ENCODE measurements at regions not wholly inside any gene's neighbourhood (a gene's known extent, or its start where the extent isn't known, plus 50 kb on each side); places are given as distances from the start of the nearest gene placed in this dataset.

- Histone ChIP-seq H3K4me1 (peaks cover 36% of the 10 kb centered on the region), H3K9ac (no peak overlapping the region), H4K20me1 (ENCODE audit: low read depth) (peaks cover 7% of the 10 kb centered on the region), H2AFZ (replicated peaks) (peak overlapping the region; percentile 80), H3K79me2 (ENCODE audit: low read depth) (no peaks in the 10 kb centered on the region), H3K36me3 (no peaks in the 10 kb centered on the region), H3K27ac (no peak overlapping the region), H3K27me3 (peaks cover 54% of the 10 kb centered on the region), H3F3A (ENCODE audit: low read depth) (peaks cover 21% of the 10 kb centered on the region), H3K9me3 (ENCODE audit: low read depth) (no peaks in the 10 kb centered on the region), H3K4me2 (peak overlapping the region; percentile 94), H3K4me3 (no peak overlapping the region)
- Mint-ChIP-seq H3K9me3 (no peaks in the 10 kb centered on the region), H3K4me3 (peak overlapping the region; percentile 56), H3K4me1 (peaks cover 43% of the 10 kb centered on the region), H3K27ac (no peak overlapping the region), H3K27me3 (ENCODE audit: insufficient read depth, low read depth) (peaks cover 47% of the 10 kb centered on the region), H3K36me3 (peaks cover 2% of the 10 kb centered on the region)
- DNase-seq (ENCODE audit: low spot score) = no peak
- no peak for TF ChIP-seq EZH2 (IDR thresholded peaks at IDR 0.05)
- TF ChIP-seq EZH2phosphoT487 (IDR thresholded peaks at IDR 0.05) = no peak
- TF ChIP-seq CTCF (IDR thresholded peaks at IDR 0.05) = no peak
Observed at GRCh38 chr3:127454968-127455367, 135.6 kb downstream of the TPRA1 start.

GRCh38 chr3:127454051-127454450, 136.5 kb downstream of the TPRA1 start:
- TF ChIP-seq EZH2phosphoT487 (IDR thresholded peaks at IDR 0.05) (no peak), CTCF (IDR thresholded peaks at IDR 0.05) (no peak), EZH2 (IDR thresholded peaks at IDR 0.05) (no peak)
- peaks cover 50% of the 10 kb centered on the region for H3K27me3 Mint-ChIP-seq (ENCODE audit: insufficient read depth, low read depth)
- peak overlapping the region; percentile 12 for H3K27ac Mint-ChIP-seq
- peaks cover 27% of the 10 kb centered on the region for H3K4me1 ChIP-seq
- no peaks in the 10 kb centered on the region for H3K36me3 ChIP-seq
- no peak overlapping the region for H3K4me3 ChIP-seq
- H3K9me3 Mint-ChIP-seq = no peaks in the 10 kb centered on the region
- no peak overlapping the region for H2AFZ ChIP-seq (replicated peaks)
- no peak overlapping the region for H3K9ac ChIP-seq
- H4K20me1 ChIP-seq (ENCODE audit: low read depth) = peaks cover 3% of the 10 kb centered on the region
- H3K27ac ChIP-seq = no peak overlapping the region
- H3K27me3 ChIP-seq = peaks cover 54% of the 10 kb centered on the region
- DNase-seq (ENCODE audit: low spot score) = no peak
- peaks cover 39% of the 10 kb centered on the region for H3K4me1 Mint-ChIP-seq
- no peaks in the 10 kb centered on the region for H3K79me2 ChIP-seq (ENCODE audit: low read depth)
- no peak overlapping the region for H3K4me2 ChIP-seq
- peaks cover 12% of the 10 kb centered on the region for H3F3A ChIP-seq (ENCODE audit: low read depth)
- no peak overlapping the region for H3K4me3 Mint-ChIP-seq
- H3K36me3 Mint-ChIP-seq = peaks cover under 1% of the 10 kb centered on the region
- H3K9me3 ChIP-seq (ENCODE audit: low read depth) = no peaks in the 10 kb centered on the region

GRCh38 chr3:127452321-127452821, 138.2 kb downstream of the TPRA1 start:
- peak overlapping the region; percentile 27 for H3K4me2 ChIP-seq
- H3K9me3 ChIP-seq (ENCODE audit: low read depth) = no peaks in the 10 kb centered on the region
- H3K4me3 Mint-ChIP-seq = no peak overlapping the region
- DNase-seq (ENCODE audit: low spot score) = peak; percentile 77
- no peaks in the 10 kb centered on the region for H4K20me1 ChIP-seq (ENCODE audit: low read depth)
- peaks cover 41% of the 10 kb centered on the region for H3K4me1 Mint-ChIP-seq
- no peaks in the 10 kb centered on the region for H3K79me2 ChIP-seq (ENCODE audit: low read depth)
- no peak overlapping the region for H2AFZ ChIP-seq (replicated peaks)
- no peak overlapping the region for H3K27ac ChIP-seq
- TF ChIP-seq CTCF (IDR thresholded peaks at IDR 0.05) (no peak), EZH2phosphoT487 (IDR thresholded peaks at IDR 0.05) (no peak), EZH2 (IDR thresholded peaks at IDR 0.05) (no peak)
- no peaks in the 10 kb centered on the region for H3K9me3 Mint-ChIP-seq
- H3K27ac Mint-ChIP-seq = peak overlapping the region; percentile 24
- H3K9ac ChIP-seq = no peak overlapping the region
- no peaks in the 10 kb centered on the region for H3K36me3 Mint-ChIP-seq
- no peak overlapping the region for H3K4me3 ChIP-seq
- H3K27me3 Mint-ChIP-seq (ENCODE audit: insufficient read depth, low read depth) = peaks cover 43% of the 10 kb centered on the region
- no peaks in the 10 kb centered on the region for H3F3A ChIP-seq (ENCODE audit: low read depth)
- H3K4me1 ChIP-seq = peaks cover 24% of the 10 kb centered on the region
- H3K36me3 ChIP-seq = no peaks in the 10 kb centered on the region
- peaks cover 42% of the 10 kb centered on the region for H3K27me3 ChIP-seq
